Hematopoietic multipotent progenitor cell treated with erythropoietin and hydrocortisone succinate and interleukin-3 and kit ligand, for 17 days (in vitro differentiated cells): ENCODE measurements at regions not wholly inside any gene's neighbourhood (a gene's known extent, or its start where the extent isn't known, plus 50 kb on each side); places are given as distances from the start of the nearest gene placed in this dataset.

Experiments
- DNase-seq: peaks from one replicate; pipeline ENCODE4 v3.0.0-alpha.2; 2015; ENCODE audit warnings: low spot score

GRCh38 chr18:30334781-30335180 lies 707.8 kb downstream of the DSC3 start:
- DNase-seq = no peak

- no peak for DNase-seq
These were observed 709.2 kb downstream of the DSC3 start for GRCh38 chr18:30333310-30333709.

GRCh38 chr18:30328839-30329238 lies 713.7 kb downstream of the DSC3 start:
- DNase-seq = no peak

- no peak for DNase-seq
These were observed 740.4 kb downstream of the DSC3 start for GRCh38 chr18:30302181-30302580.

GRCh38 chr18:30298769-30299168 lies 743.8 kb downstream of the DSC3 start:
- no peak for DNase-seq

GRCh38 chr18:30288662-30289414 lies 753.7 kb downstream of the DSC3 start:
- no peak for DNase-seq

GRCh38 chr18:30280861-30281470 lies 761.6 kb downstream of the DSC3 start:
- DNase-seq = no peak

- DNase-seq = no peak
These were observed 762.4 kb downstream of the DSC3 start for GRCh38 chr18:30280186-30280585.

- DNase-seq = no peak
These were observed 764.9 kb downstream of the DSC3 start for GRCh38 chr18:30277676-30278075.

- no peak for DNase-seq
These were observed 770.8 kb downstream of the DSC3 start for GRCh38 chr18:30271716-30272115.

- DNase-seq = no peak
These were observed 777.4 kb downstream of the DSC3 start for GRCh38 chr18:30265190-30265589.

GRCh38 chr18:30254331-30254730 lies 788.2 kb downstream of the DSC3 start:
- no peak for DNase-seq

GRCh38 chr18:30248056-30248455 lies 794.5 kb downstream of the DSC3 start:
- DNase-seq = no peak

GRCh38 chr18:30245766-30246455 lies 796.6 kb downstream of the DSC3 start:
- no peak for DNase-seq

GRCh38 chr18:30234755-30235154 lies 807.8 kb downstream of the DSC3 start:
- no peak for DNase-seq

- no peak for DNase-seq
These were observed 831.4 kb downstream of the DSC3 start for GRCh38 chr18:30211112-30211511.

GRCh38 chr18:30208546-30208945 lies 834.0 kb downstream of the DSC3 start:
- DNase-seq = no peak

GRCh38 chr18:30192216-30192615 lies 850.3 kb downstream of the DSC3 start:
- no peak for DNase-seq

- DNase-seq = no peak
These were observed 856.3 kb downstream of the DSC3 start for GRCh38 chr18:30186245-30186644.

- DNase-seq = no peak
These were observed 865.5 kb downstream of the DSC3 start for GRCh38 chr18:30177056-30177455.

GRCh38 chr18:30175621-30176225 lies 866.8 kb downstream of the DSC3 start:
- no peak for DNase-seq

GRCh38 chr18:30175061-30175574 lies 867.4 kb downstream of the DSC3 start:
- no peak for DNase-seq

GRCh38 chr18:30163573-30163972 lies 879.0 kb downstream of the DSC3 start:
- DNase-seq = no peak
